Neural progenitor cell (in vitro differentiated cells): ENCODE measurements at regions not wholly inside any gene's neighbourhood (a gene's known extent, or its start where the extent isn't known, plus 50 kb on each side); places are given as distances from the start of the nearest gene placed in this dataset.

Experiments used
- DNase-seq: peaks from one replicate; pipeline ENCODE4 v3.0.0-alpha.2; 2016; ENCODE audit warnings: low spot score
- H2AFZ ChIP-seq: fragments of 200-600 bp; sonication (generic); replicated peaks from 2 replicates; pipeline ENCODE4 v1.6.1; 2016; ENCODE audit warnings: antibody characterized with exemption
- H3F3A ChIP-seq: fragments of 200-600 bp; sonication (generic); 2 replicates; pipeline ENCODE4 v1.6.1; 2016; ENCODE audit warnings: antibody characterized with exemption, low read depth
- H3K27ac ChIP-seq: fragments of 200-600 bp; sonication (generic); 2 replicates; pipeline ENCODE4 v1.5.1; 2016; ENCODE audit warnings: mild to moderate bottlenecking
- H3K27me3 ChIP-seq: fragments of 200-600 bp; sonication (generic); 2 replicates; pipeline ENCODE4 v1.6.1; 2016; ENCODE audit warnings: mild to moderate bottlenecking, moderate library complexity
- H3K36me3 ChIP-seq: fragments of 200-600 bp; sonication (generic); 2 replicates; pipeline ENCODE4 v1.5.1; 2016
- H3K4me1 ChIP-seq: fragments of 200-600 bp; sonication (generic); 2 replicates; pipeline ENCODE4 v1.6.1; 2016; ENCODE audit warnings: mixed run types
- H3K4me2 ChIP-seq: fragments of 200-600 bp; sonication (generic); 2 replicates; pipeline ENCODE4 v1.6.1; 2016
- H3K4me3 ChIP-seq: fragments of 200-600 bp; sonication (generic); 2 replicates; pipeline ENCODE4 v1.5.1; 2016
- H3K79me2 ChIP-seq: fragments of 200-600 bp; sonication (generic); 2 replicates; pipeline ENCODE4 v1.6.1; 2016; ENCODE audit warnings: low read depth
- H3K9ac ChIP-seq: fragments of 200-600 bp; sonication (generic); 2 replicates; pipeline ENCODE4 v1.6.1; 2016
- H3K9me3 ChIP-seq: fragments of 200-600 bp; sonication (generic); 2 replicates; pipeline ENCODE4 v1.5.1; 2016; ENCODE audit warnings: low read depth
- H4K20me1 ChIP-seq: fragments of 200-600 bp; sonication (generic); 2 replicates; pipeline ENCODE4 v1.6.1; 2016; ENCODE audit warnings: low read depth
- H3K27ac Mint-ChIP-seq: 3 replicates; pipeline ENCODE4 v1.8.0; 2021; ENCODE audit warnings: mixed read lengths
- H3K27me3 Mint-ChIP-seq: 2 replicates; pipeline ENCODE4 v1.8.0; 2022; ENCODE audit warnings: low read depth, mild to moderate bottlenecking, inconsistent platforms, moderate library complexity, mixed read lengths; ENCODE audit not compliant: insufficient read depth
- H3K36me3 Mint-ChIP-seq: 3 replicates; pipeline ENCODE4 v1.8.0; 2021; ENCODE audit warnings: mixed read lengths
- H3K4me1 Mint-ChIP-seq: 3 replicates; pipeline ENCODE4 v1.8.0; 2021; ENCODE audit warnings: mixed read lengths
- H3K4me3 Mint-ChIP-seq: 3 replicates; pipeline ENCODE4 v1.8.0; 2021; ENCODE audit warnings: mild to moderate bottlenecking, moderate library complexity, mixed read lengths
- H3K9me3 Mint-ChIP-seq: 3 replicates; pipeline ENCODE4 v1.8.0; 2020; ENCODE audit warnings: mixed read lengths
- CTCF ChIP-seq: fragments of 200-600 bp; sonication (generic); IDR thresholded peaks from 2 replicates; pipeline ENCODE4 v1.5.1; 2017; ENCODE audit warnings: antibody characterized with exemption, mild to moderate bottlenecking
- EZH2 ChIP-seq: fragments of 200-600 bp; sonication (generic); IDR thresholded peaks from 2 replicates; pipeline ENCODE4 v1.6.1; 2017; ENCODE audit warnings: antibody characterized with exemption, mild to moderate bottlenecking, moderate library complexity
- EZH2phosphoT487 ChIP-seq: fragments of 200-600 bp; sonication (generic); IDR thresholded peaks from 2 replicates; pipeline ENCODE4 v1.6.1; 2017; ENCODE audit warnings: antibody characterized with exemption

GRCh38 chr13:105537113-105537512, 998.3 kb downstream of the EFNB2 start:
- H2AFZ ChIP-seq, result no peak overlapping the region
- H3K9me3 Mint-ChIP-seq, result no peaks in the 10 kb centered on the region
- no peaks in the 10 kb centered on the region for H3K4me1 ChIP-seq
- no peak overlapping the region for H3K9ac ChIP-seq
- no peak overlapping the region for H3K27ac Mint-ChIP-seq
- no peaks in the 10 kb centered on the region for H3K27me3 Mint-ChIP-seq
- no peak for DNase-seq
- no peaks in the 10 kb centered on the region for H3K27me3 ChIP-seq
- no peak overlapping the region for H3K4me3 Mint-ChIP-seq
- H3K79me2 ChIP-seq, result no peaks in the 10 kb centered on the region
- peaks cover 5% of the 10 kb centered on the region for H3K4me1 Mint-ChIP-seq
- no peaks in the 10 kb centered on the region for H3K9me3 ChIP-seq
- no peaks in the 10 kb centered on the region for H4K20me1 ChIP-seq
- H3K36me3 ChIP-seq, result no peaks in the 10 kb centered on the region
- H3K27ac ChIP-seq, result no peak overlapping the region
- TF ChIP-seq CTCF (no peak), EZH2phosphoT487 (no peak)
- no peaks in the 10 kb centered on the region for H3K36me3 Mint-ChIP-seq
- H3K4me3 ChIP-seq, result no peak overlapping the region
- no peaks in the 10 kb centered on the region for H3F3A ChIP-seq
- H3K4me2 ChIP-seq, result no peak overlapping the region

GRCh38 chr13:105530468-105530867, 1005.0 kb downstream of the EFNB2 start:
- Histone ChIP-seq H3K36me3 (no peaks in the 10 kb centered on the region), H2AFZ (no peak overlapping the region), H3K27ac (no peak overlapping the region), H3K9ac (no peak overlapping the region), H3K4me1 (no peaks in the 10 kb centered on the region), H3K4me3 (no peak overlapping the region), H3K27me3 (no peaks in the 10 kb centered on the region), H3K79me2 (no peaks in the 10 kb centered on the region), H3K9me3 (no peaks in the 10 kb centered on the region), H3K4me2 (no peak overlapping the region), H4K20me1 (no peaks in the 10 kb centered on the region), H3F3A (no peaks in the 10 kb centered on the region)
- Mint-ChIP-seq H3K9me3 (no peaks in the 10 kb centered on the region), H3K36me3 (no peaks in the 10 kb centered on the region), H3K27ac (no peak overlapping the region), H3K27me3 (no peaks in the 10 kb centered on the region), H3K4me1 (no peaks in the 10 kb centered on the region), H3K4me3 (no peak overlapping the region)
- no peak for DNase-seq
- no peak for TF ChIP-seq EZH2phosphoT487
- TF ChIP-seq CTCF, result no peak
- TF ChIP-seq EZH2, result no peak

GRCh38 chr13:105527127-105527526, 1008.3 kb downstream of the EFNB2 start:
- no peaks in the 10 kb centered on the region for H3K79me2 ChIP-seq
- DNase-seq, result no peak
- H3F3A ChIP-seq, result no peaks in the 10 kb centered on the region
- no peaks in the 10 kb centered on the region for H3K27me3 ChIP-seq
- TF ChIP-seq EZH2phosphoT487, result no peak
- no peak for TF ChIP-seq CTCF
- TF ChIP-seq EZH2, result no peak
- H3K4me2 ChIP-seq, result no peak overlapping the region
- Mint-ChIP-seq H3K4me1 (no peaks in the 10 kb centered on the region), H3K4me3 (no peak overlapping the region), H3K36me3 (no peaks in the 10 kb centered on the region), H3K27me3 (no peaks in the 10 kb centered on the region), H3K9me3 (peaks cover 3% of the 10 kb centered on the region), H3K27ac (peak overlapping the region; percentile 35)
- no peak overlapping the region for H2AFZ ChIP-seq
- no peak overlapping the region for H3K27ac ChIP-seq
- no peaks in the 10 kb centered on the region for H3K36me3 ChIP-seq
- no peaks in the 10 kb centered on the region for H3K9me3 ChIP-seq
- H3K9ac ChIP-seq, result no peak overlapping the region
- H3K4me3 ChIP-seq, result no peak overlapping the region
- H4K20me1 ChIP-seq, result no peaks in the 10 kb centered on the region
- no peaks in the 10 kb centered on the region for H3K4me1 ChIP-seq

- TF ChIP-seq EZH2, result no peak
- no peak for TF ChIP-seq CTCF
- no peak for TF ChIP-seq EZH2phosphoT487
- Histone ChIP-seq H2AFZ (no peak overlapping the region), H3K27ac (no peak overlapping the region), H3K4me3 (no peak overlapping the region), H3K4me2 (no peak overlapping the region), H3F3A (no peaks in the 10 kb centered on the region), H3K27me3 (no peaks in the 10 kb centered on the region), H3K36me3 (no peaks in the 10 kb centered on the region), H4K20me1 (no peaks in the 10 kb centered on the region), H3K9me3 (no peaks in the 10 kb centered on the region), H3K9ac (no peak overlapping the region), H3K4me1 (no peaks in the 10 kb centered on the region), H3K79me2 (no peaks in the 10 kb centered on the region)
- Mint-ChIP-seq H3K4me3 (no peak overlapping the region), H3K9me3 (peaks cover 14% of the 10 kb centered on the region), H3K27ac (no peak overlapping the region), H3K27me3 (no peaks in the 10 kb centered on the region), H3K36me3 (peaks cover 3% of the 10 kb centered on the region), H3K4me1 (no peaks in the 10 kb centered on the region)
- no peak for DNase-seq
These were observed 1015.7 kb downstream of the EFNB2 start for GRCh38 chr13:105519771-105520170.
